WTC11 (cell line): ENCODE measurements at regions not wholly inside any gene's neighbourhood (a gene's known extent, or its start where the extent isn't known, plus 50 kb on each side); places are given as distances from the start of the nearest gene placed in this dataset.

Experiments used
- ATF2 ChIP-seq: sonication (generic); formaldehyde crosslinking; IDR thresholded peaks from 2 replicates; pipeline ENCODE4 v1.8.1; 2022; ENCODE audit warnings: low read depth, missing genetic modification reagents, borderline replicate concordance
- CTCF ChIP-seq: fragments of 200-600 bp; IDR thresholded peaks from 2 replicates; pipeline ENCODE4 v1.8.0; 2022; ENCODE audit warnings: antibody characterized with exemption

GRCh38 chr5:145062280-145063062 is 772.7 kb downstream of the PRELID2 start:
- TF ChIP-seq CTCF (no peak), ATF2 (no peak)
